ENCODE measurements at regions not wholly inside any gene's neighbourhood (a gene's known extent, or its start where the extent isn't known, plus 50 kb on each side); places are given as distances from the start of the nearest gene placed in this dataset.

DNA sequence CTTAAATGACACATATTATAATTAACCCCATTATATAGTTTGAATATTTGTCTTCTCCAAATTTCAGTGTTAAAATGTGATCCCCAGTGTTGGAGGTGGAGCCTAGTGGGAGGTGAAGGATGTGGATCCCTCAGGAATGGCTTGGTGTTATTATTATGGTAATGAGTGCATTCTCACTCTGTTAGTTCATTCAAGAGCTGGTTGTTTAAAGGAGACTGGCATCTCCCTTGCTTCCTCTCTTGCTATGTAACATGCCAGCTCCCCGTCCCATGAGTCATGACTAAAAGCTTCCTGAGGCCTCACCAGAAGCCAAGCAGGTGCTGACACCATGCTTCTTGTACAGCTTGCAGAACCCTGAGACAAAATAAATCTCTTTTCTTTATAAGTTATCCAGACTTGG is 1612.7 kb downstream of the AMY1C start:
- TF ChIP-seq CTCF (IDR thresholded peaks at IDR 0.05; ENCODE audit: low read length) (no peak), EZH2phosphoT487 (IDR thresholded peaks at IDR 0.05; ENCODE audit: low read length) (no peak)

All from MM.1S (cell line).